ENCODE measurements at regions not wholly inside any gene's neighbourhood (a gene's known extent, or its start where the extent isn't known, plus 50 kb on each side); places are given as distances from the start of the nearest gene placed in this dataset.
A peak's percentile ranks its signal among the peaks of the same experiment; 100 is the strongest.

- Mint-ChIP-seq H3K27me3 (no peaks in the 10 kb centered on the region), H3K9me3 (no peaks in the 10 kb centered on the region), H3K4me3 (no peak overlapping the region), H3K36me3 (ENCODE audit: low read depth) (no peaks in the 10 kb centered on the region), H3K4me1 (ENCODE audit: low read depth) (no peaks in the 10 kb centered on the region), H3K27ac (no peak overlapping the region)
- no peak for TF ChIP-seq CTCF (IDR thresholded peaks at IDR 0.05)
- intact Hi-C loops (cut with micrococcal nuclease) = no loop called here
- CTCF ChIA-PET = interaction anchor here (3.1 kb wide), 1 partner anchor 8 kb away, joined by 12 read pairs; no protein-coding TSS in a partner anchor
- ATAC-seq = no peak
- no peak for DNase-seq
- POLR2A ChIA-PET = no interaction called here
These were observed 233.3 kb downstream of the NEDD1 start for GRCh38 chr12:97140355-97140754.

DNA sequence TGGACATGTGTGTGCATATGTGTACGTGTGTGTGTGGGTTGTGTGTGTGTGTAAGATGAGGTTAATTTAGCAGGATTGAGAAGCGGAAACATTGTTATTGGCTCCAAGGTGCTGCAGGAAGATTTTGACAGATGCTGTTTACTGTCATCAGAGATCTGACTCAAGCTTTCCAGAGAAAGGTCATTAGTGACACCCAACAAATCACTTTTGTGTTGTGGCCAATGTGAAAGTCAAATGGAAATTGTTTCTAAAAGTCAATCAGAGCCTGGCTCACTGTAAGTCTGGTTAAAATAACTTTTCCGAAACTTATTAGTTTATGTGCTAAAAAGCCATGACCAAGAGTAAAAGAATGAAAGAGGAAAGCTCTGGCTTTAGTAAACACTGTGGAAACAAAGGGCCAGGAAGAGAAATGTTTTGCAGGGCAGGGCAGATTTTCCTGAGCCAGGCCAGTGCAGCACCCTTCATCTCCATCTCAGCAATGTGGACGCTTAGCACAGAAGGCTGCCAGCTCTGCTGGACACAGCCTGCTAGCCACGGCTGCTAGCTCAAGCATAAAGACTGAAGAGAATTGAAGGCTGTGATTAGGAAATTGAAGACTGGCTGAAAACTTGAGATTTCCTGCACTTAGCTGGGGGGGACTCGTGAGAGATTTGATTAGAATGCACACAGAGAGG is 235.8 kb downstream of the NEDD1 start:
- intact Hi-C loops (cut with micrococcal nuclease) = no loop called here
- Mint-ChIP-seq H3K9me3 (no peaks in the 10 kb centered on the region), H3K27ac (no peak overlapping the region), H3K4me1 (ENCODE audit: low read depth) (no peaks in the 10 kb centered on the region), H3K36me3 (ENCODE audit: low read depth) (no peaks in the 10 kb centered on the region), H3K27me3 (no peaks in the 10 kb centered on the region), H3K4me3 (no peak overlapping the region)
- ChIA-PET CTCF (no interaction called here), POLR2A (no interaction called here)
- TF ChIP-seq CTCF (IDR thresholded peaks at IDR 0.05) = no peak
- no peak for ATAC-seq
- no peak for DNase-seq

GRCh38 chr12:97148941-97149559 is 242.0 kb downstream of the NEDD1 start:
- ChIA-PET CTCF (interaction anchor here (0.6 to 1.5 kb wide), 10 partner anchors 9 to 1370 kb away, joined by 3 to 12 read pairs (median 3); no protein-coding TSS in a partner anchor), POLR2A (no interaction called here)
- Mint-ChIP-seq H3K36me3 (ENCODE audit: low read depth) (no peaks in the 10 kb centered on the region), H3K9me3 (no peaks in the 10 kb centered on the region), H3K27ac (no peak overlapping the region), H3K27me3 (peaks cover 1% of the 10 kb centered on the region), H3K4me3 (no peak overlapping the region), H3K4me1 (ENCODE audit: low read depth) (no peaks in the 10 kb centered on the region)
- DNase-seq = peak; percentile 70
- intact Hi-C loops (cut with micrococcal nuclease) = loop anchor here (1.0 kb wide), 1 partner anchor 159 kb away; no protein-coding TSS in a partner anchor
- peak; percentile 64 for TF ChIP-seq CTCF (IDR thresholded peaks at IDR 0.05)
- ATAC-seq = peak; percentile 85

GRCh38 chr12:97151481-97151880 is 244.4 kb downstream of the NEDD1 start:
- CTCF ChIA-PET = interaction anchor here (0.9 kb wide), 1 partner anchor 158 kb away, joined by 3 read pairs; no protein-coding TSS in a partner anchor
- intact Hi-C loops (cut with micrococcal nuclease) = no loop called here
- no peak overlapping the region for H3K4me3 Mint-ChIP-seq
- no peaks in the 10 kb centered on the region for H3K36me3 Mint-ChIP-seq (ENCODE audit: low read depth)
- no peaks in the 10 kb centered on the region for H3K4me1 Mint-ChIP-seq (ENCODE audit: low read depth)
- no peak overlapping the region for H3K27ac Mint-ChIP-seq
- ATAC-seq (no peak), DNase-seq (no peak)
- peaks cover 1% of the 10 kb centered on the region for H3K27me3 Mint-ChIP-seq
- no peak for TF ChIP-seq CTCF (IDR thresholded peaks at IDR 0.05)
- no peaks in the 10 kb centered on the region for H3K9me3 Mint-ChIP-seq
- POLR2A ChIA-PET = no interaction called here

GRCh38 chr12:97159377-97159776 is 252.3 kb downstream of the NEDD1 start:
- Mint-ChIP-seq H3K36me3 (ENCODE audit: low read depth) (no peaks in the 10 kb centered on the region), H3K4me3 (no peak overlapping the region), H3K27me3 (peaks cover 6% of the 10 kb centered on the region), H3K4me1 (ENCODE audit: low read depth) (no peaks in the 10 kb centered on the region), H3K9me3 (no peaks in the 10 kb centered on the region), H3K27ac (no peak overlapping the region)
- ChIA-PET CTCF (interaction anchor here (1.4 kb wide), 1 partner anchor 10 kb away, joined by 3 read pairs; no protein-coding TSS in a partner anchor), POLR2A (no interaction called here)
- intact Hi-C loops (cut with micrococcal nuclease) = no loop called here
- ATAC-seq = no peak
- no peak for DNase-seq
- no peak for TF ChIP-seq CTCF (IDR thresholded peaks at IDR 0.05)

All from activated CD8-positive, alpha-beta T cell treated with anti-CD3 and anti-CD28 coated beads for 36 hours (primary cell).